NCI-H1092 (cell line): ENCODE measurements at regions not wholly inside any gene's neighbourhood (a gene's known extent, or its start where the extent isn't known, plus 50 kb on each side); places are given as distances from the start of the nearest gene placed in this dataset.

Experiments used
- DNase-seq: peaks from one replicate; lab custom pipeline; 2025; lab: John Stamatoyannopoulos, UW

DNA sequence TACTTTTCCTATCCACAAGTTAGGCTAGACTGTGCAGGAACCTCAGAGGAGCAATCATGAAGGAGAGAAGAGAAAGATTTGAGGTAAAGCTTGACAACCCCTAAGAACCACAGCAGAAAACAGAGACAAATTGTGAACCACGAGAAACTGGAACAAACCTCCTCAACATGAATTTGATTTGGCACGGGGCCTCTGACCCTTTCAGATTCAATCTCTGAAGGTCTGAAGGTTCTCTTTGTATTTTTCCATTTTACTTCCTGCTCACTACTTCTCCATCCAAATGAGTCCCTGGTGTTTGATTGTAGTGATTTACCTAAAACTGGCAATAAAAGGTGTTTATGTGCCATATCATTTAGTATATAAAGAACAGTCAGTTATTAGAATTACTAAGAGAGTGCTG, 126.1 kb upstream of the STXBP5 start:
- DNase-seq = no peak

- no peak for DNase-seq
These were observed 125.6 kb upstream of the STXBP5 start for GRCh38 chr6:147078602-147079001.

DNA sequence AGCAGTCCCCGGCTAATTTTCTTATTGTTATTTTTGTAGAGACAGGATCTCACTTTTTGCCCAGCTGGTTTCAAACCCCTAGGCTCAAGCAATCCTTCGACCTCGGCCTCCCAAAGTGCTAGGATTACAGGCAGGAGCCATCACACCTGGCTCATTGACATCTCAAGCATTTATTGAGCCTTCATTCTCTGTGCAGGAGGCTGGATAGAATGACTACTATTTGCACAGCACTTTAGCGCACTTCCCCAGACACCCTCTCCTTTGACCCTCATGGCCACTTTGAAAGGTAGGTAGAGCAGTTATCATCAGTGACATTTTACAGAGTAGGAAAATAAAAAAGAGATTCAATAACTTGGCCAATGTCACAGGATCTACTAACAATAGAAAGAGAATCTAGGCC, 124.0 kb upstream of the STXBP5 start:
- DNase-seq = no peak

- no peak for DNase-seq
These were observed 123.1 kb upstream of the STXBP5 start for GRCh38 chr6:147081076-147081609.

DNA sequence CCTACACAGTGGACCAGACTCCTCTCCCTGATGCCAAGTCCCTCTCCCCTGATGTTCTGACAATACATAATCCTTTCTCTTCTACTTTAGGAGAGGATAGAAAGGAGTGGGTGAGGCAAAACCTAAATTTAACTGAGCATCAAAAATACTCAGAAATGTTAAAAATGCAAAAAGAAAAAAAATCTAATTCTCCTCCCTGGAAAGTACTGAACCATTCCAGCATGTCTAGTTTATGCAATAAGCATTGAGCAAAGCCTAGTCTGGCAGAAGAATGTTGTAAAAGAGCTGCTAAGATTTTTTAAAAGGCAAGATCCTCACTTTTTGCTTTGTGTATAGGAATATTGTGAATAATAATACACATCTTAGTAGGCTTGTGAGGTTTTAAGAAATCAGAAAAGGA, 116.6 kb upstream of the STXBP5 start:
- DNase-seq = no peak

DNA sequence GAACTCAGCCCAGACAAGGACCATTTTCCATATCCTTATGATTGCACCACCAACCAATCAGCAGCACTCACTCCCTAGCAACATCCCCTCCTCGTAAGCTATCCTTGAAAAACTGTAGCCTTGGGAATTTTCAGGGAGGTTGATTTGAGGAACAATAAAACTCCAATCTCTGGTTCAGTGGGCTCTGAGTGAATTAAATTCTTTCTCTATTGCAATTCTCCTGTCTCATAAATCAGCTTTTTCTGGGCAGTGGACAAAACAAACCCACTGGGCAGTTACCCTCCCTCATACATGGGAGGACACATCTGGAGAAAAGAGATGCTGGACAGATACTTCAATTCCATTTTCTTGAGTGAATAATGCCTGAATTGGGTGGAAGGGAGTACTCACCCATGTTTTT, 115.4 kb upstream of the STXBP5 start:
- no peak for DNase-seq

GRCh38 chr6:147095316-147095715, 108.9 kb upstream of the STXBP5 start:
- no peak for DNase-seq

DNA sequence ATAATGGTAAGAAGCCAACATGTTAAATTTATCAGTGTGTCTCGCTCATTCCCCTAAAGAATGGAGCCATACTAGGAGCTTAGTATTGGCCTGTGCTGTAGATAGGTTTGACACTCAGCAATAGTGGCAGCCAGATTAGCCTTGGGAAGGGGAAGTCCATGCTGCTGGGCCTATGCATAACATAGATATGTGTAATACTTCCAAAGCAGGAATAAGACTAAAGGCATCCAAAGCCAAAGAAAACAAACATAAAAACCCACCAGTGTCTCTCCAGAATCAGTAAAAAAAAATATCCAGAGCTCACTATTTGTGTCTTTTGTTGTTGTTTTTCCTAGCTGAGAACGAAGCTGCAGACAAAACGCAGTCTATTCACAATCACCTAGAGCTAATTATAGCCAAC, 104.2 kb upstream of the STXBP5 start:
- no peak for DNase-seq

- DNase-seq = no peak
These were observed 101.2 kb upstream of the STXBP5 start for GRCh38 chr6:147103007-147103406.

DNA sequence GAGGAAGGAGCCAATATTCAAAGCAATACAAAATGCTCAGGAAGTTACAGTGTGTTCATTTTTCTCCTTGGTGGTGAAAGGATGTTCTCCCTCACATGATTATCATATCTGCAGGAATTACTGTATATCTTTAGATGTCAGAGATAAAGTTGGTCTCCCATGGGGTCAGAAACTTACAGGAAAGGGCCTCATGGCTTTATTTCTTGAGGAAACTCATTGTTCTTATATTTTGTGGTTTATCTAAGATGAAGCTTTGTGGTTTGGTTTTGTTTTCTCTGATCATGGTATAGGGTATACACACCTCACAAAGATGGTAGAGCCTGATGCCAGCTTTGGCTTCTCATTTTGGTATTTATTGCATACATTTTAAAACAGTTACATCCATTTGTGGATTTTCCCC, 100.5 kb upstream of the STXBP5 start:
- no peak for DNase-seq

DNA sequence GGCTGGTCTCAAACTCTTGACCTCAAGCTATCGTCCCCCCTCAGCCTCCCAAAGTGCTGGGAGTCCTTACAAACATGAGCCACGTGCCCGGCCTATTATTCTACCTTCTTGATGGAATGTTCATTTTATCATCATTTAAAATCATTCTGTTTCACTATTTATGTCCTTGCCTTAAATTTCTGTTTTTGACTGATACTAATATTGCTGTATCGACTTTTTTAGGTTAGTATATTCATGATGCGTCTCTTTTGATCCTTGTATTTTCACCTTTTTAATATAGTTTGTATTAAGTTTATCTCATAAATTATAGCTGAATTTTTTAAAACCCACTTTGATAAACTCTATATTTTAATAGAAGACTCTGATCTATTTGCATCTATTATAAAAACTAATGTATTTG, 98.4 kb upstream of the STXBP5 start:
- no peak for DNase-seq

- DNase-seq = no peak
These were observed 97.3 kb upstream of the STXBP5 start for GRCh38 chr6:147106759-147107401.

GRCh38 chr6:147108259-147108910, 95.8 kb upstream of the STXBP5 start:
- DNase-seq = no peak

GRCh38 chr6:147109707-147110106, 94.5 kb upstream of the STXBP5 start:
- DNase-seq = no peak

DNA sequence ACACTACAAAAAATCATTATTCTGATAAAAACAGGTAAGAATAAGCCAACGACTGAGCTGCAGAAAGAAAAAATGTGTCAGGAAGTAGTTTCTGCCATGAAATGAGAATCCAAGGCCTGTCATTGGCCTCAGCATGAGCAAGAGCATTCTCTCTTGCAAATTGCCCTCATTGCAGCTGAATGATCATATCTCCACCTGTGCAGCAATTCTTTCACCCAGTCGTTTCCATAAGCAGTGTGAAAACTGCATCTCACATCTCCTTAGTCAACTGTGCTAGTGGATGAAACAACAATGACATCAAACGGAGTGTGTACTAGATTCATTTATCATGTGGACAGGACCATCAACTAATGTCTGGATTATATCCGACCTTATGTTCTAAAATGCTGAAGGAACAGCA, 88.2 kb upstream of the STXBP5 start:
- DNase-seq = no peak

DNA sequence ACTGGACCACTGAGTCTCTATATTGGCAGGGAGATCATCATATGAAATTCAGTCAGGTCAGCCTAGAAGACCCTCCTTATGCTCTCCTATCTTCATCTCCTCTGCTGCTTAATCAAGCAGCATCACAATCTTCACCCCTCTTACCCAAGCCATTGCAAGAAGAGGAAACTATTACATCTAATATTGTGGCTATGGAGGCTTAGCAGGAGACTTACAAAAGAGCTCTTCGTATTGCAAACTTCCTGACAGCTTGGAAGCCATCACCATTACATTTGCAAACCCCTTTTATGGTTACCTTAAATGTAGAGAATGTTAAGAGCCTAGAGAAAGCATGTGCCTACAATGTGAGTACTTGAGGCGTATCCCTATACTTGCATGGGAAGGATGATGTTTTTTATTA, 87.2 kb upstream of the STXBP5 start:
- DNase-seq = no peak

DNA sequence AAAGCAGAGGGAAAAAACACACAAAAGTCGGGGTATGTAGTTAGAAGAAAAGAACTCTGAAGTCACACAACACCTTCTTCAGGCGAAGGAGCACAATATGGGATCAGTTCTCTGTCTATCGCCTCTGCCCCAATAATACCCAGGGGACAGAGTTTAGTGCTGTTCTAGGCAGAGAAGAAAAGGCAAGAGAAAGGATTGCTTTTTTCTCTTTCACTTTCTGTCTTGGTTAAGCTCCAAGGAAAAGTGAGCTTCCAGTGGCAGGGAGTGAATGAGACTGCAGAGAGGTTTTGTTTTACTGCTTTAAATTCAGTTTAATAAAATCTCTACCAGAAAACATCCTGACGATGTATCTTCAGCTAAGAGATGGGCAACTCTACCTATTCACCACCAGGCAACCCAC, 86.6 kb upstream of the STXBP5 start:
- DNase-seq = no peak

DNA sequence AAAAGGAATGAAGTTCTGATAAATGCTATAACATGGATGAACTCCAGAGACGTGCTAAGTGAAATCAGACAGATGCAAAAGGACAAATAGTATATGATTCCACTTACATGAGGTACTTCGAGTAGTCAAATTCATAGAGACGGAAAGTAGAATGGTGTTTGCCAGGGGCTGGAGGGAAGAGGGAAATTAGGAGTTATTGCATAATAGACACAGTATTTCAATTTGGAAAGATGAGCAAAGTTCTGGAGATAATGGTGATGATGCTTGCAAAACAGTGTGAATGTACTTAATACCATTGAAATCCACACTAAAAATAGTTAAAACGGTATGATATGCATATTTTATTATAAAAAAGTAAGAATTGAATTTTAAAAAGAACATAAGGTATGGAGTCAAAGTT, 84.9 kb upstream of the STXBP5 start:
- no peak for DNase-seq

DNA sequence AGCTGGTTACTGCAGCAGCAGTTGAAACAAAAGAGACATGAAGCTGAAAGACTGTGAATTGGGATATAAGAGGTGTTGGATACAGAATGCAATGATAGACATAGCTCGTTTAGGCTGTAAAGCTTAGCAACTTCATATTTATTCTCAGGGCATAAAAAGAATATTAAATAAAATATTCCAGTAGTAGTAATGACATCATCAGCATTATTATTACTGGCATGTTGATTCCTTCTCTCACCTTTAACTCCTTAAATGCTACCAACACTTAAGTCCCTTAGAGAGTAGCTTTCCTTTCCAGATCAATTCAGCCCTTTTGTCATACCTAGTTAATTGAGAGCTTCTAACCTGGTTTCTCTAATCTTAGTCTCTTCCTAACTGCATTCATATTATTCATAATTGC, 81.4 kb upstream of the STXBP5 start:
- DNase-seq = no peak

GRCh38 chr6:147126618-147127022, 77.6 kb upstream of the STXBP5 start:
- no peak for DNase-seq

GRCh38 chr6:147127587-147127986, 76.6 kb upstream of the STXBP5 start:
- DNase-seq = no peak

DNA sequence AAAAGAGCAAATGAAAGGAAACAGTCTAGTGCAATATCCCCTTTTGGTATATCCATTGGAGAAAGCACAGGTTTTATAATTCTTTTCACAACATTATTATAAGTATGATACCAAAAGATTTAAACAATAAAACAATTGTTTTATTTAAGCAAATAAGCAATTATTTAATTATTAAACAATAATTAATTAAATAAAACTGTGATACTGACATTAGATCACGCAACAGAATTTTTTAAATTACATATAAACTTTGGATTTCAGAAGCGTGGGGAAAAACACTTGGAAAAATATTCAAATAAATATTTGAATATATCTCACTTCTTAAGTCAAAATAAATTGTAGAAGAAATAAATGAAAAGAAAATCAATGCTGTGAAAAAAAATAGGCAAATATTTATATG, 76.2 kb upstream of the STXBP5 start:
- no peak for DNase-seq

DNA sequence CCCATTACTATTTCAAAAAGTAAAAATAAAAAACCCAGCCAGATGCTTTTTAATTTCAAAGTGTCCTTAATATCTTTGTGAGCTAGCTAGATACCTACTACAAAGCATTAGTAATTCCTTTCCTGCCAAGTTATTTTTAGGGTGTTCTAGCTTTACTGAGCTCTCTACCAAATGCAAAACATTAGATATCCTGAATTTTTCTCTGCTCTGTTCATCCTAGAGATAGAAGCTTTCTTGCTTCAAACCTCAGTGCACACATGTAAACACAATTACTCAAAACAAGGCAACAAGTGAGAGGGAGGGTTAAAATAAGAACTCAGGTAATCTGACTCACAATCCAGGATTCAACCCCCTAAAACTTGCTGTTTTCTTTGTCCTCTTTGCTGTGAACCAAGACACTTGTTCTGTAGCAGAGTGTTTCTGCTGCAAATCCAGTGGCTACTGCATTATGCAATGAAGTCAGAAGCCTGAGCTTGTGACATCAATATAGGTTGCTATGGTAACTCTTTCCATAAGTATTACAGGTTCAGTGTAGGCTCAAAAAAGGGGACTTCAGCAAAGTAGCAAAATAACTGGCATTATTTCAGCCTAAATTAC, 72.6 kb upstream of the STXBP5 start:
- no peak for DNase-seq

GRCh38 chr6:147132889-147133288, 71.3 kb upstream of the STXBP5 start:
- DNase-seq = no peak
